ENCODE measurements at regions not wholly inside any gene's neighbourhood (a gene's known extent, or its start where the extent isn't known, plus 50 kb on each side); places are given as distances from the start of the nearest gene placed in this dataset.

- intact Hi-C loops (cut with micrococcal nuclease; ENCODE audit: unreplicated experiment) = no loop called here
- BruUV-seq (replicated peaks) = no TSS peak
- ChIA-PET POLR2A (no interaction called here), CTCF (no interaction called here)
- H3K27ac Mint-ChIP-seq (ENCODE audit: unreplicated experiment) = no peak overlapping the region
- TF ChIP-seq, protein P1, sequence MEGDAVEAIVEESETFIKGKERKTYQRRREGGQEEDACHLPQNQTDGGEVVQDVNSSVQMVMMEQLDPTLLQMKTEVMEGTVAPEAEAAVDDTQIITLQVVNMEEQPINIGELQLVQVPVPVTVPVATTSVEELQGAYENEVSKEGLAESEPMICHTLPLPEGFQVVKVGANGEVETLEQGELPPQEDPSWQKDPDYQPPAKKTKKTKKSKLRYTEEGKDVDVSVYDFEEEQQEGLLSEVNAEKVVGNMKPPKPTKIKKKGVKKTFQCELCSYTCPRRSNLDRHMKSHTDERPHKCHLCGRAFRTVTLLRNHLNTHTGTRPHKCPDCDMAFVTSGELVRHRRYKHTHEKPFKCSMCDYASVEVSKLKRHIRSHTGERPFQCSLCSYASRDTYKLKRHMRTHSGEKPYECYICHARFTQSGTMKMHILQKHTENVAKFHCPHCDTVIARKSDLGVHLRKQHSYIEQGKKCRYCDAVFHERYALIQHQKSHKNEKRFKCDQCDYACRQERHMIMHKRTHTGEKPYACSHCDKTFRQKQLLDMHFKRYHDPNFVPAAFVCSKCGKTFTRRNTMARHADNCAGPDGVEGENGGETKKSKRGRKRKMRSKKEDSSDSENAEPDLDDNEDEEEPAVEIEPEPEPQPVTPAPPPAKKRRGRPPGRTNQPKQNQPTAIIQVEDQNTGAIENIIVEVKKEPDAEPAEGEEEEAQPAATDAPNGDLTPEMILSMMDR (IDR thresholded peaks at IDR 0.05; ENCODE audit: insufficient read depth in 1 of 2, low read depth in 1 of 2, low read length in 1 of 2, severe bottlenecking in 1 of 2, unreplicated experiment in 1 of 2) = no peak
- no peaks in the 10 kb centered on the region for H3K9me3 Mint-ChIP-seq (ENCODE audit: unreplicated experiment)
- no peaks in the 10 kb centered on the region for H3K36me3 ChIP-seq (ENCODE audit: control insufficient read depth, insufficient read depth, low read length)
- H3K4me3 Mint-ChIP-seq (ENCODE audit: unreplicated experiment) = no peak overlapping the region
- H3K4me1 ChIP-seq = no peaks in the 10 kb centered on the region
- H3K9me3 ChIP-seq = no peaks in the 10 kb centered on the region
- H3K4me1 Mint-ChIP-seq (ENCODE audit: low read depth, unreplicated experiment) = no peaks in the 10 kb centered on the region
- no peak for DNase-seq
- H3K27me3 ChIP-seq (replicated peaks; ENCODE audit: control insufficient read depth, insufficient read depth, low read length) = no peaks in the 10 kb centered on the region
- no peak overlapping the region for H3K4me3 ChIP-seq (ENCODE audit: low read depth, low read length)
- H3K36me3 Mint-ChIP-seq (ENCODE audit: insufficient read depth, unreplicated experiment) = no peaks in the 10 kb centered on the region
- H3K27me3 Mint-ChIP-seq (ENCODE audit: insufficient read depth, unreplicated experiment) = peaks cover 3% of the 10 kb centered on the region
Observed at GRCh38 chr3:87128006-87128405, 99.1 kb upstream of the CHMP2B start.

DNA sequence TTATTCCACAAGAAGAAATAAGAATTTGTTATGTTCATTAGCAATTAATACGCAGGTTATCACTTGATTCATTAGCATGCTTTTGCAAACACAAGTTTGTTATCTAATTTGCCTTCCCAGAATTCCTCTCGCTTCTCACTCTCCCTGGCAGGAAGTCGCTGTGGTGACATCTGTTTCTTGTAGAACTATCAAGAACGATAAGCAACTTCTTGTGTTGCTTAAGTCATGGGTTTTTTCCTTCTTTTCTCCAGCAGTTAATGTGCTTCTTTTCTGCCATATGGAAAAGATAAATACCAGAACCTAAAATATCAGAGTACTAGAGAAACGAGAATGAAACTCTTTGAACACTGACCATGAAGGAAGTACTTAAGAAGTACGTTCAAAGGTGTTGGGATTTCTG is 99.8 kb upstream of the CHMP2B start:
- Mint-ChIP-seq H3K27me3 (ENCODE audit: insufficient read depth, unreplicated experiment) (peaks cover 3% of the 10 kb centered on the region), H3K4me3 (ENCODE audit: unreplicated experiment) (no peak overlapping the region), H3K4me1 (ENCODE audit: low read depth, unreplicated experiment) (no peaks in the 10 kb centered on the region), H3K9me3 (ENCODE audit: unreplicated experiment) (no peaks in the 10 kb centered on the region), H3K36me3 (ENCODE audit: insufficient read depth, unreplicated experiment) (no peaks in the 10 kb centered on the region), H3K27ac (ENCODE audit: unreplicated experiment) (no peak overlapping the region)
- BruUV-seq (replicated peaks) = no TSS peak
- Histone ChIP-seq H3K36me3 (ENCODE audit: control insufficient read depth, insufficient read depth, low read length) (no peaks in the 10 kb centered on the region), H3K9me3 (no peaks in the 10 kb centered on the region), H3K27me3 (replicated peaks; ENCODE audit: control insufficient read depth, insufficient read depth, low read length) (no peaks in the 10 kb centered on the region), H3K4me3 (ENCODE audit: low read depth, low read length) (no peak overlapping the region), H3K4me1 (no peaks in the 10 kb centered on the region)
- intact Hi-C loops (cut with micrococcal nuclease; ENCODE audit: unreplicated experiment) = no loop called here
- CTCF ChIA-PET = no interaction called here
- TF ChIP-seq, protein P1 (IDR thresholded peaks at IDR 0.05; ENCODE audit: insufficient read depth in 1 of 2, low read depth in 1 of 2, low read length in 1 of 2, severe bottlenecking in 1 of 2, unreplicated experiment in 1 of 2) = no peak
- no peak for DNase-seq
- POLR2A ChIA-PET = no interaction called here

GRCh38 chr3:87126321-87126720 is 100.8 kb upstream of the CHMP2B start:
- Mint-ChIP-seq H3K4me1 (ENCODE audit: low read depth, unreplicated experiment) (no peaks in the 10 kb centered on the region), H3K27me3 (ENCODE audit: insufficient read depth, unreplicated experiment) (peaks cover 3% of the 10 kb centered on the region), H3K9me3 (ENCODE audit: unreplicated experiment) (no peaks in the 10 kb centered on the region), H3K27ac (ENCODE audit: unreplicated experiment) (no peak overlapping the region), H3K4me3 (ENCODE audit: unreplicated experiment) (no peak overlapping the region), H3K36me3 (ENCODE audit: insufficient read depth, unreplicated experiment) (no peaks in the 10 kb centered on the region)
- DNase-seq = no peak
- no peaks in the 10 kb centered on the region for H3K36me3 ChIP-seq (ENCODE audit: control insufficient read depth, insufficient read depth, low read length)
- TF ChIP-seq, protein P1 (IDR thresholded peaks at IDR 0.05; ENCODE audit: insufficient read depth in 1 of 2, low read depth in 1 of 2, low read length in 1 of 2, severe bottlenecking in 1 of 2, unreplicated experiment in 1 of 2) = no peak
- H3K27me3 ChIP-seq (replicated peaks; ENCODE audit: control insufficient read depth, insufficient read depth, low read length) = no peaks in the 10 kb centered on the region
- intact Hi-C loops (cut with micrococcal nuclease; ENCODE audit: unreplicated experiment) = no loop called here
- no peak overlapping the region for H3K4me3 ChIP-seq (ENCODE audit: low read depth, low read length)
- ChIA-PET CTCF (no interaction called here), POLR2A (no interaction called here)
- BruUV-seq (replicated peaks) = no TSS peak
- no peaks in the 10 kb centered on the region for H3K4me1 ChIP-seq
- H3K9me3 ChIP-seq = no peaks in the 10 kb centered on the region

Data from Caco-2 (cell line).